A549 (cell line): ENCODE measurements at regions not wholly inside any gene's neighbourhood (a gene's known extent, or its start where the extent isn't known, plus 50 kb on each side); places are given as distances from the start of the nearest gene placed in this dataset.

Experiments
- BHLHE40 ChIP-seq: IDR thresholded peaks from 2 replicates; pipeline ENCODE4 v1.6.1; 2012; ENCODE audit warnings: low read depth, low read length, inconsistent platforms
- CTCF ChIP-seq: fragments of >200 bp; sonication (Bioruptor Twin); formaldehyde crosslinking; IDR thresholded peaks from 3 replicates; pipeline ENCODE4 v1.5.1; 2016
- EHF ChIP-seq: fragments of 250-450 bp; sonication (Bioruptor Pico); IDR thresholded peaks from 2 replicates; pipeline ENCODE4 v1.5.0; 2020; ENCODE audit warnings: mild to moderate bottlenecking
- EP300 ChIP-seq, 2 experiments: fragments of >200 bp; sonication (Bioruptor Twin); formaldehyde crosslinking; IDR thresholded peaks; 2 replicates in 1 of 2; 3 replicates in 1 of 2; pipeline ENCODE4 v1.6.1; 2016 to 2017
- GATA3 ChIP-seq: IDR thresholded peaks from 2 replicates; pipeline ENCODE4 v1.6.1; 2012; ENCODE audit warnings: borderline replicate concordance
- JUNB ChIP-seq: fragments of >200 bp; sonication (Bioruptor Twin); formaldehyde crosslinking; IDR thresholded peaks from 2 replicates; pipeline ENCODE4 v1.6.1; 2016
- MAX ChIP-seq: IDR thresholded peaks from 2 replicates; pipeline ENCODE4 v1.6.1; 2012
- POLR2A ChIP-seq: IDR thresholded peaks from 2 replicates; pipeline ENCODE4 v1.6.1; 2012; ENCODE audit warnings: mild to moderate bottlenecking, low read length
- RARB ChIP-seq: fragments of 250-450 bp; sonication (Bioruptor Pico); IDR thresholded peaks from 2 replicates; pipeline ENCODE4 v1.8.0; 2021; ENCODE audit warnings: mild to moderate bottlenecking, moderate library complexity
- REST ChIP-seq: fragments of 200-600 bp; sonication (generic); IDR thresholded peaks from 2 replicates; pipeline ENCODE4 v1.6.1; 2016; ENCODE audit warnings: antibody characterized with exemption, mild to moderate bottlenecking, moderate library complexity

- TF ChIP-seq MAX, result no peak
- no peak for TF ChIP-seq EP300 (IDR thresholded peaks at IDR 0.05)
- no peak for TF ChIP-seq CTCF
- no peak for TF ChIP-seq BHLHE40
- TF ChIP-seq REST, result no peak
- TF ChIP-seq RARB (CRISPR knock-in tag), result no peak
- TF ChIP-seq EHF (CRISPR knock-in tag), result no peak
- TF ChIP-seq JUNB, result no peak
- no peak for TF ChIP-seq GATA3
- TF ChIP-seq POLR2A, result no peak
Measured at GRCh38 chr2:64743739-64744330, 90.1 kb upstream of the SERTAD2 start.
